H9 (cell line): ENCODE measurements at regions not wholly inside any gene's neighbourhood (a gene's known extent, or its start where the extent isn't known, plus 50 kb on each side); places are given as distances from the start of the nearest gene placed in this dataset.

Experiments used
- DNase-seq: peaks from one replicate; pipeline ENCODE4 v3.0.0-alpha.2; 2017
- H2AFZ ChIP-seq: one replicate; pipeline ENCODE4 v1.6.1; 2013; ENCODE audit warnings: mild to moderate bottlenecking, low read length, control low read depth, moderate library complexity
- H2AK5ac ChIP-seq: 2 replicates; pipeline ENCODE4 v1.6.1; 2013; ENCODE audit warnings: low read length, control low read depth, mixed read lengths; ENCODE audit not compliant: insufficient read length
- H2BK120ac ChIP-seq: one replicate; pipeline ENCODE4 v1.6.1; 2013; ENCODE audit warnings: low read depth, mild to moderate bottlenecking, low read length, control low read depth, inconsistent platforms; ENCODE audit not compliant: poor library complexity, severe bottlenecking
- H2BK12ac ChIP-seq: 2 replicates; pipeline ENCODE4 v1.6.1; 2013; ENCODE audit warnings: low read length, control low read depth, mixed read lengths, low read depth; ENCODE audit not compliant: insufficient read length
- H2BK15ac ChIP-seq: 2 replicates; pipeline ENCODE4 v1.6.1; 2013; ENCODE audit warnings: low read depth, low read length, control low read depth
- H2BK20ac ChIP-seq: one replicate; pipeline ENCODE4 v1.6.1; 2013; ENCODE audit warnings: low read depth, mild to moderate bottlenecking, low read length, control low read depth, inconsistent platforms; ENCODE audit not compliant: poor library complexity, severe bottlenecking
- H2BK5ac ChIP-seq: 2 replicates; pipeline ENCODE4 v1.6.1; 2013; ENCODE audit warnings: low read length, control low read depth, mixed read lengths; ENCODE audit not compliant: insufficient read length
- H3K14ac ChIP-seq: 2 replicates; pipeline ENCODE4 v1.6.1; 2013; ENCODE audit warnings: low read length, control low read depth; ENCODE audit not compliant: insufficient read depth
- H3K18ac ChIP-seq: 2 replicates; pipeline ENCODE4 v1.6.1; 2013; ENCODE audit warnings: low read depth, mild to moderate bottlenecking, mixed read lengths, low read length, control low read depth; ENCODE audit not compliant: insufficient read length
- H3K23ac ChIP-seq: 2 replicates; pipeline ENCODE4 v1.6.1; 2013; ENCODE audit warnings: low read length, control low read depth, mixed read lengths, low read depth; ENCODE audit not compliant: insufficient read length
- H3K23me2 ChIP-seq: 2 replicates; pipeline ENCODE4 v1.6.1; 2013; ENCODE audit warnings: low read depth, mild to moderate bottlenecking, mixed read lengths, low read length, control low read depth; ENCODE audit not compliant: insufficient read length, poor library complexity, severe bottlenecking
- H3K27ac ChIP-seq: 2 replicates; pipeline ENCODE4 v1.5.1; 2013; ENCODE audit warnings: low read length, control low read depth, mixed read lengths, low read depth; ENCODE audit not compliant: insufficient read length
- H3K27me3 ChIP-seq: 2 replicates; pipeline ENCODE4 v1.6.1; 2013; ENCODE audit warnings: low read length, control low read depth, inconsistent platforms; ENCODE audit not compliant: insufficient read depth
- H3K4ac ChIP-seq: 2 replicates; pipeline ENCODE4 v1.6.1; 2013; ENCODE audit warnings: low read depth, mild to moderate bottlenecking, control low read depth, inconsistent platforms, low read length, moderate library complexity
- H3K4me1 ChIP-seq: 2 replicates; pipeline ENCODE4 v1.6.1; 2013; ENCODE audit warnings: low read length, control low read depth, inconsistent platforms; ENCODE audit not compliant: insufficient read depth
- H3K4me2 ChIP-seq: 2 replicates; pipeline ENCODE4 v1.6.1; 2013; ENCODE audit warnings: low read length, control low read depth, mixed read lengths; ENCODE audit not compliant: insufficient read length, insufficient read depth
- H3K56ac ChIP-seq: 2 replicates; pipeline ENCODE4 v1.6.1; 2013; ENCODE audit warnings: low read depth, mild to moderate bottlenecking, mixed read lengths, low read length, control low read depth; ENCODE audit not compliant: insufficient read length
- H3K79me1 ChIP-seq: 2 replicates; pipeline ENCODE4 v1.6.1; 2013; ENCODE audit warnings: low read depth, mild to moderate bottlenecking, moderate library complexity, low read length, control low read depth, inconsistent platforms; ENCODE audit not compliant: insufficient read depth, poor library complexity, severe bottlenecking
- H3K79me2 ChIP-seq: 2 replicates; pipeline ENCODE4 v1.6.1; 2013; ENCODE audit warnings: low read length, control low read depth, inconsistent platforms; ENCODE audit not compliant: insufficient read depth
- H3K9ac ChIP-seq: 2 replicates; pipeline ENCODE4 v1.6.1; 2013; ENCODE audit warnings: low read length, control low read depth, mixed read lengths; ENCODE audit not compliant: insufficient read length; ENCODE audit errors: extremely low read depth
- H3K9me3 ChIP-seq: one replicate; pipeline ENCODE4 v1.6.1; 2013; ENCODE audit warnings: low read depth, low read length, inconsistent platforms; ENCODE audit not compliant: control insufficient read depth
- H3T11ph ChIP-seq: one replicate; pipeline ENCODE4 v1.6.1; 2013; ENCODE audit warnings: mild to moderate bottlenecking, low read length, control low read depth, inconsistent platforms
- H4K20me1 ChIP-seq: one replicate; pipeline ENCODE4 v1.6.1; 2013; ENCODE audit not compliant: control insufficient read depth, insufficient read length, insufficient read depth
- H4K5ac ChIP-seq: 2 replicates; pipeline ENCODE4 v1.6.1; 2013; ENCODE audit warnings: low read depth, mild to moderate bottlenecking, mixed read lengths, low read length, control low read depth; ENCODE audit not compliant: insufficient read length
- H4K8ac ChIP-seq: replicated peaks from 2 replicates; pipeline ENCODE4 v1.6.1; 2013; ENCODE audit warnings: low read length, control low read depth, mixed read lengths, low read depth; ENCODE audit not compliant: insufficient read length
- H4K91ac ChIP-seq: 2 replicates; pipeline ENCODE4 v1.6.1; 2013; ENCODE audit warnings: low read depth, mild to moderate bottlenecking, moderate library complexity, mixed read lengths, low read length, control low read depth; ENCODE audit not compliant: insufficient read length
- H3K27ac Mint-ChIP-seq, 3 experiments: 2 replicates in 2 of 3; 3 replicates in 1 of 3; pipeline ENCODE4 v1.8.0; 2020 to 2021; ENCODE audit warnings: mixed read lengths in 3 of 3, mild to moderate bottlenecking in 1 of 3, moderate library complexity in 1 of 3
- H3K27me3 Mint-ChIP-seq: 2 replicates; pipeline ENCODE4 v1.8.0; 2021; ENCODE audit warnings: low read depth, mild to moderate bottlenecking, moderate library complexity, mixed read lengths
- H3K36me3 Mint-ChIP-seq, 3 experiments: 2 replicates in 2 of 3; 3 replicates in 1 of 3; pipeline ENCODE4 v1.8.0; 2020 to 2021; ENCODE audit warnings: low read depth in 3 of 3, mixed read lengths in 3 of 3; ENCODE audit not compliant: insufficient read depth in 1 of 3
- H3K4me1 Mint-ChIP-seq, 2 experiments: 2 replicates each; pipeline ENCODE4 v1.8.0; 2020; ENCODE audit warnings: mixed read lengths in 2 of 2
- H3K4me3 Mint-ChIP-seq, 2 experiments: 2 replicates in 1 of 2; 3 replicates in 1 of 2; pipeline ENCODE4 v1.8.0; 2020 to 2021; ENCODE audit warnings: mild to moderate bottlenecking in 2 of 2, mixed read lengths in 2 of 2, moderate library complexity in 1 of 2
- H3K9me3 Mint-ChIP-seq, 2 experiments: 2 replicates in 1 of 2; 3 replicates in 1 of 2; pipeline ENCODE4 v1.8.0; 2020; ENCODE audit warnings: mild to moderate bottlenecking in 2 of 2, mixed read lengths in 2 of 2, moderate library complexity in 1 of 2
- WGBS: extraction: QIAGEN DNeasy Blood & Tissue Kit; methylation state at CpG from one replicate; pipeline ENCODE4 v1.1.7; 2013; ENCODE audit warnings: missing lambda C conversion rate, low lambda C conversion rate, mixed read lengths; ENCODE audit not compliant: insufficient read length; ENCODE audit errors: extremely low coverage; 5-methylcytosine and 5-hydroxymethylcytosine counted together
- TF ChIP-seq, protein P1 (sequence below): fragments of 200-600 bp; sonication (generic); conservative IDR thresholded peaks from 3 replicates; pipeline ENCODE4 v1.8.0; 2021; ENCODE audit warnings: antibody characterized with exemption, mild to moderate bottlenecking

DNA sequence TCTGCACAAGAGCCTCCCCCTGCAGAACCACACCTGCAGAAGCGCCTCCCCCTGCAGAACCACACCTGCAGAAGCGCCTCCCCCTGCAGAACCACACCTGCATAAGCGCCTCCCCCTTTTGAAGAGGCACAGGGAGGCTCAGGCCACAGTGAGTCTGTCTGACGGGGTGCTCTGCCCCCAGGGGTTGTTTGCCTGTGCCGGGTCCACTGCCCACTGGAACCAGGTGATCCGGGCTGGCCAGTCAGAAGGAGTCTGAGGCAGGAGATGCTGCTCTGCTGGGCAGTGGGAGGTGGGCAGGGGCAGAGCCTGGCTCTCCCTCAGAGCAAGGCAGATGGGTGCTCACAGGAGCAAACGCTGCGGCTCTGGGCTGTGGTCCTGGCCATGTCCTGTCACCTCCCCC is 60.8 kb upstream of the RNU6ATAC start:
- no peak overlapping the region for H3K27ac ChIP-seq
- H3K9ac ChIP-seq: no peak overlapping the region
- no peak overlapping the region for H2BK120ac ChIP-seq
- no peak overlapping the region for H2BK5ac ChIP-seq
- no peak overlapping the region for H2BK20ac ChIP-seq
- H4K20me1 ChIP-seq: no peaks in the 10 kb centered on the region
- H3K4me1 ChIP-seq: no peaks in the 10 kb centered on the region
- H2BK12ac ChIP-seq: no peak overlapping the region
- H3K4ac ChIP-seq: no peak overlapping the region
- H3K23ac ChIP-seq: no peak overlapping the region
- H4K91ac ChIP-seq: no peak overlapping the region
- H2BK15ac ChIP-seq: no peak overlapping the region
- no peak overlapping the region for H3K14ac ChIP-seq
- Mint-ChIP-seq H3K9me3 (no peaks in the 10 kb centered on the region), H3K36me3 (peaks cover 0 to 2% (median 0%) of the 10 kb centered on the region in 3 experiments; a peak in 1 of 7 replicates), H3K4me3 (no peak overlapping the region), H3K4me1 (peaks cover 8 to 29% of the 10 kb centered on the region in 2 experiments), H3K27me3 (peaks cover 2% of the 10 kb centered on the region; the same call in 1 of the 2 replicates), H3K27ac (no peak overlapping the region; a peak in 1 of 7 replicates)
- H3K4me2 ChIP-seq: no peak overlapping the region
- no peak overlapping the region for H4K8ac ChIP-seq
- no peaks in the 10 kb centered on the region for H3K79me1 ChIP-seq
- H3K56ac ChIP-seq: no peak overlapping the region
- H3K23me2 ChIP-seq: no peaks in the 10 kb centered on the region
- H3K18ac ChIP-seq: no peak overlapping the region
- no peaks in the 10 kb centered on the region for H3K9me3 ChIP-seq
- H3T11ph ChIP-seq: no peak overlapping the region
- no peak overlapping the region for H4K5ac ChIP-seq
- WGBS: no CpG with 5 or more reads among the region's 8 CpGs
- H2AK5ac ChIP-seq: no peak overlapping the region
- H3K27me3 ChIP-seq: no peaks in the 10 kb centered on the region
- TF ChIP-seq, protein P1, sequence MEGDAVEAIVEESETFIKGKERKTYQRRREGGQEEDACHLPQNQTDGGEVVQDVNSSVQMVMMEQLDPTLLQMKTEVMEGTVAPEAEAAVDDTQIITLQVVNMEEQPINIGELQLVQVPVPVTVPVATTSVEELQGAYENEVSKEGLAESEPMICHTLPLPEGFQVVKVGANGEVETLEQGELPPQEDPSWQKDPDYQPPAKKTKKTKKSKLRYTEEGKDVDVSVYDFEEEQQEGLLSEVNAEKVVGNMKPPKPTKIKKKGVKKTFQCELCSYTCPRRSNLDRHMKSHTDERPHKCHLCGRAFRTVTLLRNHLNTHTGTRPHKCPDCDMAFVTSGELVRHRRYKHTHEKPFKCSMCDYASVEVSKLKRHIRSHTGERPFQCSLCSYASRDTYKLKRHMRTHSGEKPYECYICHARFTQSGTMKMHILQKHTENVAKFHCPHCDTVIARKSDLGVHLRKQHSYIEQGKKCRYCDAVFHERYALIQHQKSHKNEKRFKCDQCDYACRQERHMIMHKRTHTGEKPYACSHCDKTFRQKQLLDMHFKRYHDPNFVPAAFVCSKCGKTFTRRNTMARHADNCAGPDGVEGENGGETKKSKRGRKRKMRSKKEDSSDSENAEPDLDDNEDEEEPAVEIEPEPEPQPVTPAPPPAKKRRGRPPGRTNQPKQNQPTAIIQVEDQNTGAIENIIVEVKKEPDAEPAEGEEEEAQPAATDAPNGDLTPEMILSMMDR: no peak
- no peaks in the 10 kb centered on the region for H3K79me2 ChIP-seq
- no peak for DNase-seq
- H2AFZ ChIP-seq: no peak overlapping the region
